ENCODE measurements at regions not wholly inside any gene's neighbourhood (a gene's known extent, or its start where the extent isn't known, plus 50 kb on each side); places are given as distances from the start of the nearest gene placed in this dataset.

GRCh38 chr14:29092121-29092520 is 325.5 kb downstream of the FOXG1 start:
- no peak overlapping the region for H2AFZ ChIP-seq (ENCODE audit: low read length)
- TF ChIP-seq YY1 (IDR thresholded peaks at IDR 0.05; ENCODE audit: low read depth, low read length): no peak
- TF ChIP-seq ASH2L (IDR thresholded peaks at IDR 0.05; ENCODE audit: low read length): no peak
- no peak for TF ChIP-seq BRCA1 (IDR thresholded peaks at IDR 0.05; ENCODE audit: low read depth, low read length)

More at GRCh38 chr14:29092121-29092520, 325.5 kb downstream of the FOXG1 start:
- 86% methylated on average over 4 of the region's 4 CpGs; no CpG with 5 or more reads in 1 of the 2 experiments for WGBS, 2 experiments (ENCODE audit: extremely low coverage in 1 of 2, insufficient coverage in 1 of 2, insufficient read length in 1 of 2, insufficient replicate concordance in 2 of 2, low coverage in 1 of 2, low lambda C conversion rate in 2 of 2, missing lambda C conversion rate in 1 of 2)
- H3K79me2 ChIP-seq (ENCODE audit: control insufficient read depth in 1 of 2, insufficient read depth in 2 of 2, low read length in 2 of 2): no peaks in the 10 kb centered on the region
- H3K23ac ChIP-seq (ENCODE audit: insufficient read length): no peak overlapping the region
- no peak overlapping the region for H2AK5ac ChIP-seq (ENCODE audit: low read depth, low read length)
- H3K14ac ChIP-seq (ENCODE audit: insufficient read length): no peak overlapping the region
- no peaks in the 10 kb centered on the region for H3K4me1 ChIP-seq (replicated peaks in 1 of 4; ENCODE audit: control insufficient read depth in 3 of 4, insufficient read depth in 4 of 4, low read length in 3 of 4)
- DNase-seq (ENCODE audit: low read depth in 1 of 2, low spot score in 2 of 2) (no peak), FAIRE-seq (no peak)
- H3K18ac ChIP-seq (ENCODE audit: extremely low read depth, low read length): no peak overlapping the region
- no peak overlapping the region for H4K91ac ChIP-seq (replicated peaks; ENCODE audit: insufficient read length, low read length)
- no peak overlapping the region for H3K27ac ChIP-seq (ENCODE audit: low read depth, low read length)
- no peak overlapping the region for H2BK5ac ChIP-seq (ENCODE audit: low read depth, low read length)
- no peak overlapping the region for H2BK12ac ChIP-seq (ENCODE audit: low read depth, low read length)
- no peak overlapping the region for H2BK120ac ChIP-seq (replicated peaks; ENCODE audit: low read depth, low read length)
- H4K20me1 ChIP-seq (replicated peaks in 1 of 2; ENCODE audit: control insufficient read depth in 1 of 2, insufficient read depth in 2 of 2, low read length in 2 of 2): no peaks in the 10 kb centered on the region
- no peak overlapping the region for H3K4me2 ChIP-seq (ENCODE audit: insufficient read depth in 1 of 2, low read depth in 2 of 2, low read length in 2 of 2)
- H3K36me3 ChIP-seq (ENCODE audit: control insufficient read depth in 2 of 4, insufficient read depth in 4 of 4, low read length in 3 of 4): no peaks in the 10 kb centered on the region
- no peaks in the 10 kb centered on the region for H3K23me2 ChIP-seq (ENCODE audit: low read depth, low read length)
- no peak overlapping the region for H3K4ac ChIP-seq (replicated peaks; ENCODE audit: insufficient read length, low read depth, low read length)
- POLR2A ChIA-PET (ENCODE audit: partially characterized antibody): no interaction called here
- CTCF ChIA-PET (ENCODE audit: partially characterized antibody): no interaction called here
- no peak overlapping the region for H2BK15ac ChIP-seq (ENCODE audit: low read length)
- no peak overlapping the region for H3K56ac ChIP-seq (replicated peaks; ENCODE audit: insufficient read length, low read depth, low read length)
- no peaks in the 10 kb centered on the region for H3K9me3 ChIP-seq (ENCODE audit: insufficient read depth in 2 of 2, low read depth in 1 of 2, low read length in 1 of 2)
- no peak overlapping the region for H3K4me3 ChIP-seq (ENCODE audit: extremely low read depth in 1 of 4, insufficient read depth in 2 of 4, low read depth in 3 of 4, low read length in 4 of 4)
- H4K8ac ChIP-seq (ENCODE audit: extremely low read depth, insufficient read depth, low read length): no peak overlapping the region
- no peak overlapping the region for H2BK20ac ChIP-seq (ENCODE audit: low read length)
- no peak overlapping the region for H3K9ac ChIP-seq (replicated peaks in 1 of 4; ENCODE audit: extremely low read depth in 1 of 4, low read depth in 3 of 4, low read length in 3 of 4)
- no peaks in the 10 kb centered on the region for H3K27me3 ChIP-seq (replicated peaks in 1 of 4; ENCODE audit: control insufficient read depth in 3 of 4, extremely low read depth in 1 of 4, insufficient read depth in 3 of 4, low read length in 3 of 4)
- H4K5ac ChIP-seq (ENCODE audit: insufficient read length, low read depth, low read length): no peak overlapping the region
- no peaks in the 10 kb centered on the region for H3K79me1 ChIP-seq (ENCODE audit: low read depth, low read length)
